ENCODE measurements at regions not wholly inside any gene's neighbourhood (a gene's known extent, or its start where the extent isn't known, plus 50 kb on each side); places are given as distances from the start of the nearest gene placed in this dataset.

DNA sequence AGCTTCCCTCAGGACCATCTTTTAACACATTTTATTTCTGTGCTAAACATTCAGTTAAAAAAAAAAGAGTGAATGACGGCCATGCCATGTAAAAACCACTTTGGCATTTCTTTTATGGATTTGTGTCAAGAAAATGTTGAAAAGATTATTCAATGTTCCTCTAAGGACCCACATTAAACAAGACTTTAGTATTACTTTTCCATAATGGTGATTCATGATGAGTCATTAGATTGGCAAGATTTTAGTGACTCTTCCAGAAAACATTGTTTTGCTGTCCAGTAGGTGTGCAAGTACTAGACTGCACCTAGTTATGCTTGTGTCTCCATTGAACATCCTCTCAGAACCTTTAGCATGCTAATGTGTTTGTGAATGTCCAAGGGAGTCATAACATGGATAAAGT is 748.6 kb downstream of the STPG2 start:
- no peak overlapping the region for H3K4me3 Mint-ChIP-seq
- no peaks in the 10 kb centered on the region for H3K4me1 Mint-ChIP-seq
- H3K9me3 Mint-ChIP-seq (ENCODE audit: insufficient read depth), result peaks cover 9% of the 10 kb centered on the region
- no peak for DNase-seq
- H3K27me3 ChIP-seq (replicated peaks in 1 of 4; ENCODE audit: control extremely low read depth in 1 of 4, control insufficient read depth in 3 of 4, insufficient read depth in 4 of 4, low read length in 3 of 4), result no peaks in the 10 kb centered on the region
- H2AFZ ChIP-seq (ENCODE audit: insufficient read depth, low read depth, low read length, poor library complexity, severe bottlenecking), result no peak overlapping the region
- TF ChIP-seq, protein P1, sequence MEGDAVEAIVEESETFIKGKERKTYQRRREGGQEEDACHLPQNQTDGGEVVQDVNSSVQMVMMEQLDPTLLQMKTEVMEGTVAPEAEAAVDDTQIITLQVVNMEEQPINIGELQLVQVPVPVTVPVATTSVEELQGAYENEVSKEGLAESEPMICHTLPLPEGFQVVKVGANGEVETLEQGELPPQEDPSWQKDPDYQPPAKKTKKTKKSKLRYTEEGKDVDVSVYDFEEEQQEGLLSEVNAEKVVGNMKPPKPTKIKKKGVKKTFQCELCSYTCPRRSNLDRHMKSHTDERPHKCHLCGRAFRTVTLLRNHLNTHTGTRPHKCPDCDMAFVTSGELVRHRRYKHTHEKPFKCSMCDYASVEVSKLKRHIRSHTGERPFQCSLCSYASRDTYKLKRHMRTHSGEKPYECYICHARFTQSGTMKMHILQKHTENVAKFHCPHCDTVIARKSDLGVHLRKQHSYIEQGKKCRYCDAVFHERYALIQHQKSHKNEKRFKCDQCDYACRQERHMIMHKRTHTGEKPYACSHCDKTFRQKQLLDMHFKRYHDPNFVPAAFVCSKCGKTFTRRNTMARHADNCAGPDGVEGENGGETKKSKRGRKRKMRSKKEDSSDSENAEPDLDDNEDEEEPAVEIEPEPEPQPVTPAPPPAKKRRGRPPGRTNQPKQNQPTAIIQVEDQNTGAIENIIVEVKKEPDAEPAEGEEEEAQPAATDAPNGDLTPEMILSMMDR (IDR thresholded peaks at IDR 0.05), result no peak
- no peak for TF ChIP-seq EZH2 (IDR thresholded peaks at IDR 0.05; ENCODE audit: borderline replicate concordance, insufficient read depth, low read depth, low read length, poor library complexity, severe bottlenecking)
- H3K4me1 ChIP-seq (ENCODE audit: control insufficient read depth in 2 of 2, insufficient read depth in 2 of 2, low read length in 2 of 2), result no peaks in the 10 kb centered on the region
- ATAC-seq (ENCODE audit: low read depth), result no peak
- ChIA-PET CTCF (no interaction called here), POLR2A (no interaction called here)
- no peaks in the 10 kb centered on the region for H3K36me3 ChIP-seq (replicated peaks in 1 of 2; ENCODE audit: control extremely low read depth in 1 of 2, control insufficient read depth in 1 of 2, extremely low read depth in 1 of 2, insufficient read depth in 2 of 2, low read length in 1 of 2)
- no peak overlapping the region for H3K27ac ChIP-seq (ENCODE audit: low read length in 2 of 2)
- no CpG with 5 or more reads among the region's 1 CpG for WGBS (ENCODE audit: insufficient coverage)
- no peak overlapping the region for H3K9ac ChIP-seq (ENCODE audit: low read length)
- intact Hi-C loops (cut with micrococcal nuclease), result no loop called here
- H3K9me3 ChIP-seq (ENCODE audit: control extremely low read depth in 1 of 3, control insufficient read depth in 2 of 3, insufficient read depth in 1 of 3, low read length in 2 of 3), result peaks cover 0 to 4% (median 3%) of the 10 kb centered on the region in 3 donors
- no peak overlapping the region for H3K4me2 ChIP-seq (replicated peaks; ENCODE audit: low read depth, low read length, poor library complexity, severe bottlenecking)
- no peaks in the 10 kb centered on the region for H4K20me1 ChIP-seq (ENCODE audit: control insufficient read depth, insufficient read depth, low read length, poor library complexity, severe bottlenecking)
- no peak overlapping the region for H3K27ac Mint-ChIP-seq
- H3K4me3 ChIP-seq (ENCODE audit: control extremely low read depth in 1 of 5, extremely low read depth in 1 of 5, insufficient read depth in 1 of 5, low read depth in 2 of 5, low read length in 4 of 5), result no peak overlapping the region
- H3K27me3 Mint-ChIP-seq, result no peaks in the 10 kb centered on the region
- H3K79me2 ChIP-seq (ENCODE audit: control insufficient read depth, insufficient read depth, low read length), result no peaks in the 10 kb centered on the region

DNA sequence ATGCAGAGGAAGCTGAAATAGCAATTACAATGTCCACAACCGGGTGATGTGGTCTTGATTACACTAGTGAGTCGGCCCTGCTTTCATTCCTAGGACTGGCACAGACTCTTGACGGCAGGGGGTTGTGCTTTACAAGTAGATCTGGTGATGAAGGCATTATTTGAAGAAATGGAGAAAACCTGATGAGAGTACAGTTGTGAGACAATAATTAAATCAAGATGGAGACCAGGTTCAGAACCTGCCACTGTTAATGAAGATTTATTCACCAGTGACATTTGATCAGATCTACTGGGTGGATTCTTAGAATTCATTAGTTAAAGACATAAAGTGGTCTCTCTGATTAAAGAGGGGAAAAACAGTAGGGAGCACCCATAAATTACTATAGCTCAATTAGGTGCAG is 747.2 kb downstream of the STPG2 start:
- H2AFZ ChIP-seq (ENCODE audit: insufficient read depth, low read depth, low read length, poor library complexity, severe bottlenecking), result no peak overlapping the region
- H4K20me1 ChIP-seq (ENCODE audit: control insufficient read depth, insufficient read depth, low read length, poor library complexity, severe bottlenecking), result no peaks in the 10 kb centered on the region
- no peaks in the 10 kb centered on the region for H3K4me1 ChIP-seq (ENCODE audit: control insufficient read depth in 2 of 2, insufficient read depth in 2 of 2, low read length in 2 of 2)
- peaks cover 0 to 4% (median 3%) of the 10 kb centered on the region in 3 donors for H3K9me3 ChIP-seq (ENCODE audit: control extremely low read depth in 1 of 3, control insufficient read depth in 2 of 3, insufficient read depth in 1 of 3, low read length in 2 of 3)
- Mint-ChIP-seq H3K27me3 (no peaks in the 10 kb centered on the region), H3K4me3 (no peak overlapping the region), H3K9me3 (ENCODE audit: insufficient read depth) (peaks cover 15% of the 10 kb centered on the region), H3K27ac (no peak overlapping the region), H3K4me1 (no peaks in the 10 kb centered on the region)
- H3K27ac ChIP-seq (ENCODE audit: low read length in 2 of 2), result no peak overlapping the region
- no peak for ATAC-seq (ENCODE audit: low read depth)
- H3K9ac ChIP-seq (ENCODE audit: low read length), result no peak overlapping the region
- no peaks in the 10 kb centered on the region for H3K27me3 ChIP-seq (replicated peaks in 1 of 4; ENCODE audit: control extremely low read depth in 1 of 4, control insufficient read depth in 3 of 4, insufficient read depth in 4 of 4, low read length in 3 of 4)
- POLR2A ChIA-PET, result no interaction called here
- intact Hi-C loops (cut with micrococcal nuclease), result no loop called here
- no peak for DNase-seq
- CTCF ChIA-PET, result no interaction called here
- H3K4me3 ChIP-seq (ENCODE audit: control extremely low read depth in 1 of 5, extremely low read depth in 1 of 5, insufficient read depth in 1 of 5, low read depth in 2 of 5, low read length in 4 of 5), result no peak overlapping the region
- H3K79me2 ChIP-seq (ENCODE audit: control insufficient read depth, insufficient read depth, low read length), result no peaks in the 10 kb centered on the region
- TF ChIP-seq, protein P1 (IDR thresholded peaks at IDR 0.05), result no peak
- TF ChIP-seq EZH2 (IDR thresholded peaks at IDR 0.05; ENCODE audit: borderline replicate concordance, insufficient read depth, low read depth, low read length, poor library complexity, severe bottlenecking), result no peak
- H3K4me2 ChIP-seq (replicated peaks; ENCODE audit: low read depth, low read length, poor library complexity, severe bottlenecking), result no peak overlapping the region
- no peaks in the 10 kb centered on the region for H3K36me3 ChIP-seq (replicated peaks in 1 of 2; ENCODE audit: control extremely low read depth in 1 of 2, control insufficient read depth in 1 of 2, extremely low read depth in 1 of 2, insufficient read depth in 2 of 2, low read length in 1 of 2)
- WGBS (ENCODE audit: insufficient coverage), result 75% methylated on average over 3 of the region's 3 CpGs
